Heart left ventricle (tissue), 16 donors: ENCODE measurements at regions not wholly inside any gene's neighbourhood (a gene's known extent, or its start where the extent isn't known, plus 50 kb on each side); places are given as distances from the start of the nearest gene placed in this dataset.

Experiments
- ATAC-seq, 4 donors: fragments of 200-7000 bp; cut with Tn5 transposase; one replicate each; pipeline ENCODE4 v1.9.1; 2020 to 2022; ENCODE audit warnings: moderate library complexity in 4 of 4, mild to moderate bottlenecking in 3 of 4, moderate number of reproducible peaks in 1 of 4
- DNase-seq, 5 donors: peaks; one replicate each; pipeline ENCODE4 v3.0.0-alpha.2; 2020
- H3K27ac ChIP-seq, 12 donors: fragments of 200-600 bp; sonication (generic) in 4 of 12; one replicate each; pipeline versions ENCODE4 v1.5.0 to v1.8.0; 2016 to 2022; ENCODE audit warnings: mild to moderate bottlenecking in 2 of 12
- H3K27me3 ChIP-seq, 9 donors: fragments of 200-600 bp; sonication (generic) in 2 of 9; one replicate each; pipeline versions ENCODE4 v1.5.1 to v1.8.0; 2016 to 2022; ENCODE audit warnings: mild to moderate bottlenecking in 3 of 9
- H3K36me3 ChIP-seq, 9 donors: fragments of 200-600 bp; sonication (generic) in 2 of 9; one replicate each; pipeline versions ENCODE4 v1.5.0 to v1.8.0; 2018 to 2022; ENCODE audit warnings: mild to moderate bottlenecking in 2 of 9
- H3K4me1 ChIP-seq, 12 donors: fragments of 200-600 bp; sonication (generic) in 4 of 12; one replicate each; pipeline versions ENCODE4 v1.5.0 to v1.8.0; 2016 to 2022; ENCODE audit warnings: mild to moderate bottlenecking in 3 of 12
- H3K4me3 ChIP-seq, 12 donors: fragments of 200-600 bp; sonication (generic) in 4 of 12; one replicate each; pipeline versions ENCODE4 v1.5.0 to v1.8.0; 2017 to 2022; ENCODE audit warnings: mild to moderate bottlenecking in 9 of 12, moderate library complexity in 4 of 12
- H3K9me3 ChIP-seq, 12 donors: fragments of 200-600 bp; sonication (generic) in 4 of 12; one replicate each; pipeline versions ENCODE4 v1.5.0 to v1.8.0; 2016 to 2022; ENCODE audit warnings: mild to moderate bottlenecking in 1 of 12
- CTCF ChIP-seq, 12 donors: fragments of 200-600 bp; sonication (generic) in 4 of 12; IDR thresholded peaks; one replicate each; pipeline versions ENCODE4 v1.5.0 to v1.8.0; 2018 to 2022; ENCODE audit warnings: antibody characterized with exemption in 12 of 12, mild to moderate bottlenecking in 5 of 12
- POLR2A ChIP-seq, 2 donors: fragments of 450-650 bp; IDR thresholded peaks; one replicate each; pipeline ENCODE4 v1.6.1; 2017; ENCODE audit warnings: antibody characterized with exemption in 2 of 2, mild to moderate bottlenecking in 2 of 2, moderate library complexity in 2 of 2
- WGBS, 4 donors: extraction: QIAGEN DNeasy Blood & Tissue Kit in 2 of 4; methylation state at CpG; one replicate each; pipeline versions ENCODE4 v1.1.5 to v1.1.7; 2013 to 2018; 5-methylcytosine and 5-hydroxymethylcytosine counted together
- intact Hi-C, 10 donors: fragments of 100-400 bp; cut with DNase I; formaldehyde crosslinking; loops; one replicate each; pipeline versions ENCODE4 v1.11.1 to v1.14.2; 2022
- donor health status: ischemic (EF 13 %, LVEDD 7.1; RV severe dilation, severe dysfunction).
- donor health status: healthy with polysubstance abuse.
- donor health status: DM: no; HTN: yes; CAD: no.
- donor health status: DM: no; HTN: no; CAD: no.
- donor health status: ischemic (EF 25% LVEDD 6.9; RV normal size, moderate dysfunction).
- donor health status: ischemic (EF 25% LVEDD 5.7; RV mildly dilated, moderate dysfunction).
- donor health status: healthy.
- donor health status: DM: yes; HTN: yes; CAD: no.
- donor health status: ischemic (EF 35%, LVEDD 5.7; RV mildly dilated, moderate dysfunction).
- donor health status: nonischemic (EF 11% LVEDD 7.7; RV severe dilation, severe dysfunction).
- donor health status: DM: yes; HTN: yes; CAD: no.
- donor health status: PGD.
- donor health status: ischemic (EF 29% LVEDD 5.4; RV normal size, mild dysfunction).
- donor health status: nonischemic (EF 23%, LVEDD 6.1; RV moderate dilation, normal function).

- H3K36me3 ChIP-seq = no peaks in the 10 kb centered on the region
- intact Hi-C loops = no loop called here
- ATAC-seq (no peak), DNase-seq (no peak)
- H3K4me1 ChIP-seq = no peaks in the 10 kb centered on the region
- H3K9me3 ChIP-seq = peaks cover 0 to 15% (median 0%) of the 10 kb centered on the region in 12 donors
- no peak overlapping the region for H3K27ac ChIP-seq
- H3K27me3 ChIP-seq = no peaks in the 10 kb centered on the region
- no peak overlapping the region for H3K4me3 ChIP-seq
- WGBS, 4 donors = 86 to 90% (median 90%) methylated on average over 3 of the region's 3 CpGs
- TF ChIP-seq POLR2A (IDR thresholded peaks at IDR 0.05) = no peak
- TF ChIP-seq CTCF (IDR thresholded peaks at IDR 0.05) = no peak
Observed at GRCh38 chr21:28811860-28812259, 180.8 kb downstream of the LTN1 start.

GRCh38 chr21:28810826-28811524 is 181.7 kb downstream of the LTN1 start:
- 74 to 80% (median 78%) methylated on average over 3 of the region's 3 CpGs for WGBS, 4 donors
- H3K36me3 ChIP-seq = no peaks in the 10 kb centered on the region
- peaks cover 0 to 15% (median 0%) of the 10 kb centered on the region in 12 donors for H3K9me3 ChIP-seq
- intact Hi-C loops = no loop called here
- no peak overlapping the region for H3K4me3 ChIP-seq
- TF ChIP-seq CTCF (IDR thresholded peaks at IDR 0.05) = no peak
- TF ChIP-seq POLR2A (IDR thresholded peaks at IDR 0.05) = no peak
- ATAC-seq = no peak
- DNase-seq = no peak
- no peaks in the 10 kb centered on the region for H3K4me1 ChIP-seq
- H3K27me3 ChIP-seq = no peaks in the 10 kb centered on the region
- H3K27ac ChIP-seq = no peak overlapping the region

- Histone ChIP-seq H3K27me3 (no peaks in the 10 kb centered on the region), H3K4me3 (no peak overlapping the region), H3K9me3 (peaks cover 0 to 15% (median 0%) of the 10 kb centered on the region in 12 donors), H3K27ac (peak overlapping the region in 1 of 12 donors; percentile 10), H3K36me3 (no peaks in the 10 kb centered on the region), H3K4me1 (peaks cover 0 to 9% (median 0%) of the 10 kb centered on the region in 12 donors)
- ATAC-seq (peak in 2 of 4 donors; percentile 20 to 65), DNase-seq (no peak)
- 52 to 80% (median 66%) methylated on average over 4 of the region's 4 CpGs for WGBS, 4 donors
- TF ChIP-seq CTCF (IDR thresholded peaks at IDR 0.05) = no peak
- no peak for TF ChIP-seq POLR2A (IDR thresholded peaks at IDR 0.05)
- intact Hi-C loops = no loop called here
Observed at GRCh38 chr21:28805885-28806284, 186.8 kb downstream of the LTN1 start.

GRCh38 chr21:28804089-28804670 is 188.5 kb downstream of the LTN1 start:
- Histone ChIP-seq H3K27me3 (no peaks in the 10 kb centered on the region), H3K9me3 (peaks cover 0 to 15% (median 0%) of the 10 kb centered on the region in 12 donors), H3K36me3 (no peaks in the 10 kb centered on the region), H3K4me1 (peaks cover 0 to 9% (median 0%) of the 10 kb centered on the region in 12 donors), H3K27ac (peak overlapping the region in 3 of 12 donors; percentile 3 to 43 (median 6)), H3K4me3 (no peak overlapping the region)
- TF ChIP-seq CTCF (IDR thresholded peaks at IDR 0.05) (no peak), POLR2A (IDR thresholded peaks at IDR 0.05) (no peak)
- DNase-seq (no peak), ATAC-seq (no peak)
- 81 to 93% (median 84%) methylated on average over 3 of the region's 3 CpGs for WGBS, 4 donors
- intact Hi-C loops = no loop called here
